Kidney (tissue), 13 donors: ENCODE measurements at regions not wholly inside any gene's neighbourhood (a gene's known extent, or its start where the extent isn't known, plus 50 kb on each side); places are given as distances from the start of the nearest gene placed in this dataset.

Experiments
- DNase-seq, 5 donors: peaks; one replicate each; pipeline ENCODE4 v3.0.0-alpha.2; 2013 to 2020
- FAIRE-seq: peaks from 2 replicates; lab custom pipeline; 2012; peaks lifted over from hg19 to GRCh38; lab: Jason Lieb, UNC
- H3K27ac ChIP-seq, 2 donors: one replicate each; pipeline ENCODE4 v1.7.0; 2013; ENCODE audit warnings: low read depth in 2 of 2, low read length in 2 of 2, inconsistent platforms in 1 of 2
- H3K27me3 ChIP-seq: one replicate; pipeline ENCODE4 v1.7.1; 2013; ENCODE audit warnings: low read length, inconsistent platforms; ENCODE audit not compliant: control insufficient read depth, insufficient read depth
- H3K36me3 ChIP-seq, 3 donors: one replicate each; pipeline versions ENCODE4 v1.7.0 to v1.7.1; 2013; ENCODE audit warnings: low read length in 3 of 3, control low read depth in 1 of 3, inconsistent platforms in 1 of 3; ENCODE audit not compliant: insufficient read depth in 3 of 3, control insufficient read depth in 2 of 3
- H3K4me1 ChIP-seq, 3 donors: one replicate each; pipeline versions ENCODE4 v1.7.0 to v1.7.1; 2013; ENCODE audit warnings: low read length in 3 of 3, inconsistent platforms in 1 of 3, low read depth in 1 of 3; ENCODE audit not compliant: control insufficient read depth in 2 of 3, insufficient read depth in 2 of 3
- H3K4me3 ChIP-seq, 3 donors: one replicate each; pipeline versions ENCODE4 v1.7.0 to v1.8.1; 2013; ENCODE audit warnings: low read length in 3 of 3, control low read depth in 1 of 3, inconsistent platforms in 1 of 3
- H3K9ac ChIP-seq, 3 donors: one replicate each; pipeline versions ENCODE4 v1.7.0 to v1.7.1; 2013; ENCODE audit warnings: low read length in 3 of 3, control low read depth in 1 of 3, inconsistent platforms in 1 of 3
- H3K9me3 ChIP-seq, 3 donors: one replicate each; pipeline versions ENCODE4 v1.7.0 to v1.7.1; 2013; ENCODE audit warnings: low read length in 3 of 3, control low read depth in 1 of 3, inconsistent platforms in 1 of 3; ENCODE audit not compliant: control insufficient read depth in 2 of 3, insufficient read depth in 1 of 3
- CTCF ChIP-seq: IDR thresholded peaks from 3 replicates; pipeline ENCODE4 v1.5.1; 2012; ENCODE audit warnings: mild to moderate bottlenecking, moderate library complexity, borderline replicate concordance; ENCODE audit not compliant: insufficient read depth; ENCODE audit errors: extremely low read depth
- intact Hi-C: fragments of 100-400 bp; cut with DNase I; formaldehyde crosslinking; loops from one replicate; pipeline ENCODE4 v1.11.1; 2022
- donor health status: control.
- donor health status: control.
- donor health status: control.
- donor health status: control.
- donor health status: control.
- donor health status: DM: yes; HTN: yes; CAD: no.
- donor health status: Normal renal cell carcinoma (clear cell type).

GRCh38 chrX:101736651-101737050 is 77.0 kb upstream of the ARMCX2 start:
- H3K4me3 ChIP-seq: no peak overlapping the region
- H3K27ac ChIP-seq: no peak overlapping the region
- DNase-seq (no peak), FAIRE-seq (no peak)
- intact Hi-C loops: no loop called here
- H3K9ac ChIP-seq: no peak overlapping the region
- TF ChIP-seq CTCF: no peak
- H3K9me3 ChIP-seq: no peaks in the 10 kb centered on the region
- no peaks in the 10 kb centered on the region for H3K4me1 ChIP-seq
- no peaks in the 10 kb centered on the region for H3K36me3 ChIP-seq
- H3K27me3 ChIP-seq: no peaks in the 10 kb centered on the region

GRCh38 chrX:101732870-101733269 is 73.2 kb upstream of the ARMCX2 start:
- intact Hi-C loops: no loop called here
- Histone ChIP-seq H3K9me3 (no peaks in the 10 kb centered on the region), H3K36me3 (no peaks in the 10 kb centered on the region), H3K9ac (no peak overlapping the region), H3K4me1 (no peaks in the 10 kb centered on the region), H3K27ac (no peak overlapping the region), H3K4me3 (no peak overlapping the region), H3K27me3 (no peaks in the 10 kb centered on the region)
- TF ChIP-seq CTCF: no peak
- FAIRE-seq: no peak
- DNase-seq: no peak

- H3K27ac ChIP-seq: no peak overlapping the region
- no peaks in the 10 kb centered on the region for H3K4me1 ChIP-seq
- FAIRE-seq (no peak), DNase-seq (no peak)
- H3K9me3 ChIP-seq: no peaks in the 10 kb centered on the region
- H3K9ac ChIP-seq: no peak overlapping the region
- no peaks in the 10 kb centered on the region for H3K27me3 ChIP-seq
- intact Hi-C loops: no loop called here
- no peak for TF ChIP-seq CTCF
- H3K36me3 ChIP-seq: no peaks in the 10 kb centered on the region
- H3K4me3 ChIP-seq: no peak overlapping the region
Measured at GRCh38 chrX:101729986-101730385, 70.3 kb upstream of the ARMCX2 start.
